GM19240 (cell line): ENCODE measurements at regions not wholly inside any gene's neighbourhood (a gene's known extent, or its start where the extent isn't known, plus 50 kb on each side); places are given as distances from the start of the nearest gene placed in this dataset.

Source experiments
- DNase-seq: peaks from one replicate; pipeline ENCODE4 v3.0.0; 2011; ENCODE audit warnings: low spot score; ENCODE audit not compliant: insufficient read length

GRCh38 chr11:70646272-70647049, 248.1 kb downstream of the CTTN start:
- DNase-seq, result no peak

GRCh38 chr11:70647188-70648166, 249.1 kb downstream of the CTTN start:
- no peak for DNase-seq

GRCh38 chr11:70650075-70650909, 252.0 kb downstream of the CTTN start:
- peak; percentile 41 for DNase-seq

- DNase-seq, result no peak
Observed at GRCh38 chr11:70651031-70651430, 252.7 kb downstream of the CTTN start.

GRCh38 chr11:70654016-70654415, 255.7 kb downstream of the CTTN start:
- DNase-seq, result no peak

- DNase-seq, result no peak
Observed at GRCh38 chr11:70655816-70656215, 257.5 kb downstream of the CTTN start.

GRCh38 chr11:70656252-70656651, 257.9 kb downstream of the CTTN start:
- no peak for DNase-seq

- no peak for DNase-seq
Observed at GRCh38 chr11:70660059-70660888, 261.9 kb downstream of the CTTN start.

- DNase-seq, result no peak
Observed at GRCh38 chr11:70660889-70661197, 262.5 kb downstream of the CTTN start.

- no peak for DNase-seq
Observed at GRCh38 chr11:70661761-70662501, 263.6 kb downstream of the CTTN start.

GRCh38 chr11:70662691-70663098, 264.4 kb downstream of the CTTN start:
- no peak for DNase-seq

GRCh38 chr11:70663815-70664214, 265.5 kb downstream of the CTTN start:
- no peak for DNase-seq

- no peak for DNase-seq
Observed at GRCh38 chr11:70666311-70666710, 268.0 kb downstream of the CTTN start.

GRCh38 chr11:70667767-70668166, 269.4 kb downstream of the CTTN start:
- DNase-seq, result no peak

- no peak for DNase-seq
Observed at GRCh38 chr11:70668204-70669202, 270.2 kb downstream of the CTTN start.

GRCh38 chr11:70669281-70669680, 271.0 kb downstream of the CTTN start:
- no peak for DNase-seq

GRCh38 chr11:70669871-70670675, 271.7 kb downstream of the CTTN start:
- DNase-seq, result no peak

GRCh38 chr11:70670676-70671034, 272.3 kb downstream of the CTTN start:
- no peak for DNase-seq
